Activated T-cell treated with anti-CD3 and anti-CD28 coated beads, Interleukin-2, amount 50 U/mL, for 72 hours (primary cell): ENCODE measurements at regions not wholly inside any gene's neighbourhood (a gene's known extent, or its start where the extent isn't known, plus 50 kb on each side); places are given as distances from the start of the nearest gene placed in this dataset.
A peak's percentile ranks its signal among the peaks of the same experiment; 100 is the strongest.

Experiments used
- ATAC-seq, 2 donors: fragments of 150-1000 bp; cut with Tn5 transposase; replicated peaks in 1 of 2; 2 replicates each; pipeline ENCODE4 v1.10.0; 2021; ENCODE audit warnings: moderate library complexity in 2 of 2, mild to moderate bottlenecking in 1 of 2
- DNase-seq, 2 donors: peaks; one replicate each; pipeline ENCODE4 v3.0.0; 2021 to 2022; ENCODE audit warnings: mixed read lengths in 1 of 2
- H3K27ac Mint-ChIP-seq: one replicate; pipeline ENCODE4 v1.8.0; 2022; ENCODE audit warnings: mild to moderate bottlenecking, moderate library complexity, mixed read lengths
- H3K27me3 Mint-ChIP-seq: one replicate; pipeline ENCODE4 v1.8.0; 2022; ENCODE audit warnings: low read depth, mixed read lengths
- H3K36me3 Mint-ChIP-seq, 2 donors: one replicate each; pipeline ENCODE4 v1.8.0; 2022; ENCODE audit warnings: mixed read lengths in 2 of 2, mild to moderate bottlenecking in 1 of 2; ENCODE audit not compliant: insufficient read depth in 2 of 2
- H3K4me1 Mint-ChIP-seq: one replicate; pipeline ENCODE4 v1.8.0; 2022; ENCODE audit warnings: low read depth, mixed read lengths
- H3K4me3 Mint-ChIP-seq, 2 donors: one replicate each; pipeline ENCODE4 v1.8.0; 2022; ENCODE audit warnings: mild to moderate bottlenecking in 2 of 2, mixed read lengths in 2 of 2, moderate library complexity in 2 of 2
- H3K9me3 Mint-ChIP-seq, 2 donors: one replicate each; pipeline ENCODE4 v1.8.0; 2022; ENCODE audit warnings: mixed read lengths in 2 of 2

DNA sequence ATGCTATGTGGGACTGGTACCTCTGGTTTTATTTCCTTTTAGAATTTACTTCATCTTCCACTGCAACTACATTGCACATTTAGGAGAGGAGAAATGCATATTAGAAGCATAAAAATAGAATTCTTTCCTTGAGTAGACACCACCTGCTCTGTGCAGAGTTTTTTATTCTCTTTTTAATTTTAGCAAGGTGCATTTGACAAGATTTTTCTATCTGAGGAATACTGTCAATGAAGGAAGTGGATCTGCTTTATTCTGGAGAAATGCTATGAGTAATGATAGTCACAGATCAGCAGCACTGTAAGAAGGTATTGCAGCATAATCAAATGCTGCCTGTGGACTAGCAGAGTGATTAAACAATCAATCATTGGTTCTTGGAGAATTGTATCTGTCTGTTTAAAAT is 1038.3 kb downstream of the RAPGEF2 start:
- no peak overlapping the region for H3K4me3 Mint-ChIP-seq
- DNase-seq (no peak), ATAC-seq (no peak)
- H3K9me3 Mint-ChIP-seq: peaks cover 3% of the 10 kb centered on the region in 2 donors
- no peaks in the 10 kb centered on the region for H3K27me3 Mint-ChIP-seq
- no peaks in the 10 kb centered on the region for H3K36me3 Mint-ChIP-seq
- no peaks in the 10 kb centered on the region for H3K4me1 Mint-ChIP-seq
- no peak overlapping the region for H3K27ac Mint-ChIP-seq

DNA sequence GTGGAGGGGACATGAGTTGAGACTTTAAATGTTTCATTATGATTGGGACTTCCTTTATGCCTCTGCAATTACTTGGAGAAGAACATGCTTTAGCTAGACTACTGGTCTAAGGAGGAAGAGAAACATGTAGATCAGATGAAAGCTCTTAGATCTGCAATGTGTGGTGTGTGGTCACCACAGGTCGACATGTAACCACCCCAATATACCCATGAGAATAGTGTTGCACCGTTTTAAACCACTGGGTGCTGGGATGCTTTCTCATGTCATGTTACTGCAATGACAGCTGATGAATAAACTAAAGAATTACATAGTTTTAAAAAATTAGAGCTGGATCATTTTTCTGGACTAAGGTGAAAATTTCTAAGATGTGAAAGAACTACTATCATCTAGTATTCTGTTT is 1039.7 kb downstream of the RAPGEF2 start:
- no peak for ATAC-seq
- no peak for DNase-seq
- no peak overlapping the region for H3K27ac Mint-ChIP-seq
- no peaks in the 10 kb centered on the region for H3K4me1 Mint-ChIP-seq
- no peaks in the 10 kb centered on the region for H3K27me3 Mint-ChIP-seq
- no peak overlapping the region for H3K4me3 Mint-ChIP-seq
- H3K36me3 Mint-ChIP-seq: no peaks in the 10 kb centered on the region
- H3K9me3 Mint-ChIP-seq: peaks cover 3% of the 10 kb centered on the region in 2 donors

DNA sequence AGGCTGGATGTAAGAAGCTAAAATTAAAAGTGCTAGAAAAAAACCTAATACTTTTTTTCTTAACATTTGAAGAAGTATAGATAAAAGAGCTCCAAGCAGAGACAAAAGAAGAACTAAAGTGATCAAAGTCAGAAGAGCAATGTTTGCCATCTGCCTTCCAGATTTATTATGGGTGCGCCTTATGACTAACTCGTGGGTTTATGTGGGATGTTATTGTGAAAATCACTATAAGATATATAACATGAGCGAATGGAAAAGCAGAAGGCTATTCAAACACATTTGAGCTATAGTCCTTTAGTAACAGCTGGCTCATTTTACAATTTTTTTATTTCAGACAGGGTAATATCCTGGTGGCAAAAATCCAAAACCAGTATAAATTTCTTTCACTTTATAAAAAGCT is 1040.7 kb downstream of the RAPGEF2 start:
- H3K27me3 Mint-ChIP-seq: no peaks in the 10 kb centered on the region
- ATAC-seq: no peak
- peaks cover 3% of the 10 kb centered on the region in 2 donors for H3K9me3 Mint-ChIP-seq
- no peaks in the 10 kb centered on the region for H3K36me3 Mint-ChIP-seq
- H3K4me3 Mint-ChIP-seq: no peak overlapping the region
- no peak for DNase-seq
- H3K27ac Mint-ChIP-seq: no peak overlapping the region
- no peaks in the 10 kb centered on the region for H3K4me1 Mint-ChIP-seq

DNA sequence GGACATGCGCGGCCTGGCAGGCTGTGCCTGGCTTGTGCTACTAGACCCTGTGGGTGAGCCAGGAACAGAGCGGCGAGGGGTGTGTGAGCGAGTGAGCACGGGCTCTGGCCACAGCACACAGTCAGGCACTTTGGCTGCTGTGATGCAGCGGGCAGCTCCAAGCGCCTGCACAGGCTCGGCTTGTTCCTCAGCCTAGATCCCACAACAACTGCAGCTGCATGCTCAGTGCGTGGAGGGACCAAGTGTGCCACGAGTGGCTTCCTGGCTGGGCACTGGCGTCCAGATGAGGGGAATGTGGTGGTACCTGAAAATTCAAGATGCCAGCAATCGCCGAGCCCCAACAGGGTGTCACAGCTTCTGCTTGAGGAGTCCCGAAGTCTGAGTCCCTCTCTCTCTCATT is 1056.6 kb downstream of the RAPGEF2 start:
- Mint-ChIP-seq H3K27me3 (no peaks in the 10 kb centered on the region), H3K27ac (no peak overlapping the region), H3K9me3 (peaks cover 1 to 5% of the 10 kb centered on the region in 2 donors), H3K4me3 (no peak overlapping the region), H3K36me3 (peaks cover 0 to 2% of the 10 kb centered on the region in 2 donors), H3K4me1 (no peaks in the 10 kb centered on the region)
- DNase-seq: no peak
- no peak for ATAC-seq

DNA sequence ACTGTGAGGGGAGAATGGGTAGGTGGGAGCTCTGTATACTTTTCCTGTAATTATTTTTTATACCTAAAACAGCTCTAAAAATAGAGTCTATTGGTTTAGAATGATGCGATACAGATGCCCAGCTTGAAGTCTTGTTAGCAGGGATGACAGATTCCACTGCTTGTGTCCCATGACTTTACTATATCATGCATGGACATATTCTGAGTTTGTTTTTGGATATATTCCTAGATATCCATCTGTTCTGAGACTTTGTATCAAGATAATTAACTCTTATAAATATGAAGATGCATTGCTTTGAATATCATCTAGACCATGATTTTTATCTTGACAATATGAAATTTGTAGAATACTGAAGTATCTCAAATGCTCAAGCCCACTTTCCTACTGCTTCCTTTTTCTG is 1058.1 kb downstream of the RAPGEF2 start:
- ATAC-seq (no peak), DNase-seq (no peak)
- Mint-ChIP-seq H3K36me3 (peaks cover 0 to 2% of the 10 kb centered on the region in 2 donors), H3K27me3 (no peaks in the 10 kb centered on the region), H3K27ac (no peak overlapping the region), H3K4me1 (no peaks in the 10 kb centered on the region), H3K9me3 (peaks cover 1 to 7% of the 10 kb centered on the region in 2 donors), H3K4me3 (no peak overlapping the region)

DNA sequence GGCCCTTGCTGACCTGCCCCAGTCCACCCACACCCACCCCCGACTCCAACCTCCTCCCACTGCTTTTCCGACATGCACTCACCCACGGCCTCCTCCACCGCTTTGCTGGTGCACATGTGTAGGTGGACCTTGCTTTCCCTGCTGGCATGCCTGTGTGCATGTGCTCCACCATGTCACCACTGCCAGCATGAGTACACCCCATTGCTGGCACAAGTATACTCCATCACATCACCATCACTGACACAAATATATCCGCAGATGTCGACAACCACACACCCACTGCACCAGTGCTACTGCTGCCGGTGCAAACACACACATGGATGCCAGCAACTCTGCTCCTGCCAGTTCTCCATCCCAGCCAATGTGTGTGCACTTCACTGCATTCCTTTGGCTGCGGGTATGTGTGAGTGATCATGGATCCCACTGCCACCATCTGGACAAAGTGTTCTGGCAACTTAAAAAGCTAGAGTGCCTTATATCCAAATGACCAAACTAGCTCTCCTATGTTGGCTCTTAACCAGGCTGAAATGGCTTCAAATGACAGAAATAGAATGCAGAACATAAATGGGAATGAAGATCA is 1072.3 kb downstream of the RAPGEF2 start:
- H3K4me1 Mint-ChIP-seq: no peaks in the 10 kb centered on the region
- ATAC-seq: no peak
- H3K4me3 Mint-ChIP-seq: no peak overlapping the region

DNA sequence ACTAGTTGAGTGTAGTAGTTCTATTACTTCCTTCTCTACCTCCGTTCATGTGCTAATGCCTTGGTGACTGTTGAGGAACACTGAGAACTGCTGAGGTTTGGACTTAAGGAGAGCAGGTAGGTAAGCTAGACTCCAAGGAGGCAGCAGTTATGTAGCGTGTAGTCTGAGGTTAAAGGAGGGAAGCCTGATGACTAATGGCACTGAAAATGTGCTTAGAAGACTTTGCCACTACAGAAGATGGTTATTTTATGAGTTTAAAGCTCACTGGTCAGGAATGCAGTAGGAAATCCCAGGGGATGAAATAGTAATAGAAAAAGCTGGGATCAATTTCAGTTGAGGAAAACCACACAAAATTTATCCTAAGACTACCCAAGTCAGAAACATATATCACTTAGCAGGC is 1077.3 kb downstream of the RAPGEF2 start:
- Mint-ChIP-seq H3K9me3 (peaks cover 6 to 9% of the 10 kb centered on the region in 2 donors), H3K36me3 (no peaks in the 10 kb centered on the region), H3K27ac (no peak overlapping the region), H3K27me3 (no peaks in the 10 kb centered on the region), H3K4me3 (no peak overlapping the region), H3K4me1 (no peaks in the 10 kb centered on the region)
- ATAC-seq: no peak
- no peak for DNase-seq

More for the DNA sequence above, 1072.3 kb downstream of the RAPGEF2 start:
- Mint-ChIP-seq H3K27me3 (no peaks in the 10 kb centered on the region), H3K36me3 (no peaks in the 10 kb centered on the region), H3K9me3 (peaks cover 6 to 10% of the 10 kb centered on the region in 2 donors), H3K27ac (no peak overlapping the region)
- DNase-seq: no peak

DNA sequence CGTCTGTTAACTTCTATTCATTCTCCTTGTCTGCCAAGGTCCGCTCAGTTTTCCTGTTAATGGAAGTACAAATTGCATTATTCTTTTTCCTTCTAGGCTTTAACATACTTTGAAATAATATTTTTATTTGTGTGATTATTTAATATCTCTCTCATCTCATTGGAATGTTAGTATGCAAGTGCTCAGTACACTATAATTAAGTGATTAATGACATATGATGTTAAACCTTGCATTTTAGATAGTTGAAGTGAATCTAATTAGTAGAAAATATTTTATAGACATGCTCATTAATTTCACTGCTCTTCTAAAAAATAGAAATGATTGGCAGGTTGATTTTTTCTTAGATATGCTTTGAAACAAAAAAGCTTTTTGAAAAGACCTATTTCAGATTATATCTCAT is 1079.8 kb downstream of the RAPGEF2 start:
- Mint-ChIP-seq H3K4me3 (no peak overlapping the region), H3K36me3 (no peaks in the 10 kb centered on the region), H3K4me1 (no peaks in the 10 kb centered on the region), H3K27me3 (no peaks in the 10 kb centered on the region), H3K9me3 (peaks cover 6% of the 10 kb centered on the region in 2 donors), H3K27ac (no peak overlapping the region)
- no peak for ATAC-seq
- no peak for DNase-seq

DNA sequence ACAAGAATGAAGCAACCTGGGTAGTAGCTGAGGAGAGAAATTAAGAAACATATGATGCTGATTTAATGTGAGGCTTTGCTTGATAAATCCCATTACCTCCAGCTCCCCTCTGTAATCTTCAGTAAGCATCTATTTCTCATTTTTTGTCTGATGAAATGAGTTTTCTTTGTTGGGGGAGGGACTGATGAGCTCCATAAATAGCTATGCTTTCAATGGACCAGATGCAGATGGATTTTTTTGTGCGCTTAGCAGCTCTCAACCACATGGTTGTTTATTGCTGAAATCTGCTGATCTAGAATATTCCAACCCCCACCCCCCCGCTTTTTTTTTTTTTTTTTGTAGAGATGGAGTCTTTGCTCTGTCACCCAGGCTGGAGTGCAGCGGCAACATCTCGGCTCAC is 1082.0 kb downstream of the RAPGEF2 start:
- peaks cover 1 to 2% of the 10 kb centered on the region in 2 donors for H3K36me3 Mint-ChIP-seq
- no peak for ATAC-seq
- H3K4me1 Mint-ChIP-seq: no peaks in the 10 kb centered on the region
- H3K27ac Mint-ChIP-seq: no peak overlapping the region
- peaks cover 8% of the 10 kb centered on the region in 2 donors for H3K9me3 Mint-ChIP-seq
- no peak for DNase-seq
- no peaks in the 10 kb centered on the region for H3K27me3 Mint-ChIP-seq
- H3K4me3 Mint-ChIP-seq: no peak overlapping the region

DNA sequence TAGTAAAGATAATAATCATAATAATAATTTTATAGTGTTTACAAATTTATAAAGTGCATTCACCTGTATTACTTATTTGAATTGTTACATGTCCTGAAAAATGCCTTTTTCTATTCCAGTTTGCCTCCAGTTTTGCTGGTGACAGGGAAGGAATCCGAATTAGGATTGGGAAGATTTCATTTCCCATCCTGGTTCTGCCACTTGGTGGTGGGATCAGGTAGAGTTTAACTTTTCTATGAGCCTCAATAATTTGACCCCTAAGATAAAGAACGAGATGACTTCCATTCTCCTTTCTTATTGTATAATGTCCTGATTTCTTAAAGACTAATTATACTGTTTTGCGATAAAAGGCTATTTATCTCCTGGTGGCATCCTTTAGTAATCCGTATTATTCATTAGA is 1090.9 kb downstream of the RAPGEF2 start:
- H3K36me3 Mint-ChIP-seq: no peaks in the 10 kb centered on the region
- no peak overlapping the region for H3K27ac Mint-ChIP-seq
- peaks cover 2 to 7% of the 10 kb centered on the region in 2 donors for H3K9me3 Mint-ChIP-seq
- DNase-seq (no peak), ATAC-seq (no peak)
- H3K4me3 Mint-ChIP-seq: no peak overlapping the region
- no peaks in the 10 kb centered on the region for H3K27me3 Mint-ChIP-seq
- no peaks in the 10 kb centered on the region for H3K4me1 Mint-ChIP-seq

DNA sequence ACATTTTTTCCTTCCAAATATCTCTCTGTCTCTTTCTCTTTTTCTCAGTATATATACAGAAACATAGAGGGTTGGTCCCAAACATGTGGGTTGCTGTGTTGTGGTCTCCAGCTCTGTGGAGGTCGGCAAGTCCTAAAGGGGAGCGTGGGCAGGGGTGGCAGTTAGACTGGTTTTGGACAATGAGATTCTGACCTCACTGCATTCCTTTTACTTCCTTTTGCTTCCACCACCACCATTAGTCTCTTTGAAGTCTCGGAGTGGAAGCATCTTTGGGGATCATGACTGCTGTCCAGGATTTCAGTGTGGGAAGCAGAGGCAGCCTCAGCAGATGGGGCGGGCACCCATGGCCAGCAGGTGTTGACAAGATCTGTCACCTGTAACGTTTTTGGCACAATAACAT is 1091.8 kb downstream of the RAPGEF2 start:
- Mint-ChIP-seq H3K4me3 (no peak overlapping the region), H3K27ac (no peak overlapping the region), H3K9me3 (peaks cover 2 to 7% of the 10 kb centered on the region in 2 donors)

DNA sequence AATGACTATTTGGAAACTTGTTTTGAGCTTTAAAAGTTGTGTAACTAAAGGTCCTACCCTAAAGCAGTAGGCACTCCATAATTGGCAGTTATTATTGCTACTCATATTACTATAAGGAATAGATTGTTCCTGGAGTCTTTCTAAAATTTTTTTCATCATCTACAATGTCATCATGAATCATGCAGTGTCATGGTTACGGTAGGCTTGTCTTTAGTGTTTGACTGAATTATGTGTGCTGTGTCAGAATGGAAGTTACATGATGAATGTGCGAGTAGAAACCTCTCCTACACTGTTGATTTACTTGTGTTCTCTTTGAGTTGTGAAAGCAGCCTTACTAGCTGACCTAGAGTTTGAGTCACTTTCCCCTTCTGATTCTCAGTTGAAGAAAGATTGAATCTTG is 1099.9 kb downstream of the RAPGEF2 start:
- no peaks in the 10 kb centered on the region for H3K4me1 Mint-ChIP-seq
- no peak for DNase-seq
- no peak overlapping the region for H3K4me3 Mint-ChIP-seq
- no peak overlapping the region for H3K27ac Mint-ChIP-seq
- H3K36me3 Mint-ChIP-seq: no peaks in the 10 kb centered on the region
- H3K9me3 Mint-ChIP-seq: peaks cover 6% of the 10 kb centered on the region in 2 donors
- no peaks in the 10 kb centered on the region for H3K27me3 Mint-ChIP-seq
- ATAC-seq: peak; percentile 36 to 80

More for the DNA sequence above, 1091.8 kb downstream of the RAPGEF2 start:
- DNase-seq (no peak), ATAC-seq (no peak)
- Mint-ChIP-seq H3K27me3 (no peaks in the 10 kb centered on the region), H3K4me1 (no peaks in the 10 kb centered on the region), H3K36me3 (no peaks in the 10 kb centered on the region)

DNA sequence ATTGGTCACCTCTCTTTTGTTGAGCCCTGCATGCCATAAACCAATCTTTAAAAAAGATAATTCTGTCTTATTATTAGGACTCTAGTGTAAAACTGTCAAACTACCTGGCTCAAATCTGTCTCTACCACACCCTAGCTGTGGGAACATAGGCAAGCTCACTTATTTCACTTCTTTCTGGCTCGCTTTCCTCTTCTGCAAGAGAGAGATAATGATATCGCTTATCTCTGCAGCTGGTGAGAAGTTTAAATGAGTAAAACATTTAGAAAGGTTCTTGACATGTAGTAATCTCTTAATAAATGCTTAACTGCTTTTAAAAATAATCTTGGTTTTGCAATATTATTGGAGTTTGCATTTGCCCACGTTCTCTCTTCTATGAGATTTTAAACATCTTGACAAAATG is 1109.2 kb downstream of the RAPGEF2 start:
- Mint-ChIP-seq H3K9me3 (peaks cover 10 to 11% of the 10 kb centered on the region in 2 donors), H3K27ac (no peak overlapping the region), H3K4me3 (no peak overlapping the region), H3K4me1 (no peaks in the 10 kb centered on the region), H3K27me3 (no peaks in the 10 kb centered on the region), H3K36me3 (peaks cover 0 to 2% of the 10 kb centered on the region in 2 donors)
- no peak for ATAC-seq
- no peak for DNase-seq

DNA sequence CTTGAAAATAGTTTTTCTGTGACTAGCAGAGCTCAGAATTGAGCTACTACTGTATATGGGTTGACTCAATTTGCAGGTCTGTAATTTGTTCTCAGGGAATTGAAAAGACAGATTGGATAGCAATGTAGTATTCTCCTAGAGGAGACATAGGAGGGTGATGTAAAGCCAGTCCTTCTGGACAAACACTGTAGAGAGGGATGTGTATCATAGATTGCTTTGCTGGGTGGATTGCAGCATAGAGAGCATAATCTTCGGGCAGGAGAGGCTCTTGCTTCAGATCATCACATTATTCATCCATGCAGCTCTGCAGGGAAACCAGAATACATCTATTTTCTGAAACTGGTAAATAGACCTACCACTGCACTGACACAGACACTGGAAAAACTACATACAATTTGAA is 1110.5 kb downstream of the RAPGEF2 start:
- Mint-ChIP-seq H3K36me3 (peaks cover 1 to 2% of the 10 kb centered on the region in 2 donors), H3K9me3 (peaks cover 12 to 16% of the 10 kb centered on the region in 2 donors), H3K4me1 (no peaks in the 10 kb centered on the region), H3K27me3 (no peaks in the 10 kb centered on the region), H3K4me3 (no peak overlapping the region), H3K27ac (no peak overlapping the region)
- ATAC-seq: no peak
- DNase-seq: no peak
